Gastroesophageal sphincter (tissue), 3 donors: ENCODE measurements at regions not wholly inside any gene's neighbourhood (a gene's known extent, or its start where the extent isn't known, plus 50 kb on each side); places are given as distances from the start of the nearest gene placed in this dataset.
"Not testable (repeated sequence)": the region's sequence is repeated elsewhere in the genome, so short reads cannot be mapped to it uniquely, and the experiment has no call there.

Experiments used
- EP300 ChIP-seq: sonication (generic); formaldehyde crosslinking; IDR thresholded peaks from one replicate; pipeline ENCODE4 v1.6.1; 2017; ENCODE audit warnings: antibody characterized with exemption, mild to moderate bottlenecking
- POLR2A ChIP-seq, 2 donors: fragments of 450-650 bp; IDR thresholded peaks; one replicate each; pipeline ENCODE4 v1.6.1; 2017; ENCODE audit warnings: antibody characterized with exemption in 2 of 2, mild to moderate bottlenecking in 2 of 2, moderate library complexity in 1 of 2
- POLR2AphosphoS5 ChIP-seq: sonication (generic); formaldehyde crosslinking; IDR thresholded peaks from one replicate; pipeline ENCODE4 v1.6.1; 2017; ENCODE audit warnings: antibody characterized with exemption
- TF ChIP-seq, protein P1 (sequence below), 4 experiments: fragments of 200-600 bp in 2 of 4; fragments of 450-650 bp in 2 of 4; sonication (generic) in 1 of 4; IDR thresholded peaks; one replicate each; pipeline ENCODE4 v1.5.1; 2017 to 2019; ENCODE audit warnings: antibody characterized with exemption in 4 of 4, mild to moderate bottlenecking in 2 of 4, moderate library complexity in 2 of 4

DNA sequence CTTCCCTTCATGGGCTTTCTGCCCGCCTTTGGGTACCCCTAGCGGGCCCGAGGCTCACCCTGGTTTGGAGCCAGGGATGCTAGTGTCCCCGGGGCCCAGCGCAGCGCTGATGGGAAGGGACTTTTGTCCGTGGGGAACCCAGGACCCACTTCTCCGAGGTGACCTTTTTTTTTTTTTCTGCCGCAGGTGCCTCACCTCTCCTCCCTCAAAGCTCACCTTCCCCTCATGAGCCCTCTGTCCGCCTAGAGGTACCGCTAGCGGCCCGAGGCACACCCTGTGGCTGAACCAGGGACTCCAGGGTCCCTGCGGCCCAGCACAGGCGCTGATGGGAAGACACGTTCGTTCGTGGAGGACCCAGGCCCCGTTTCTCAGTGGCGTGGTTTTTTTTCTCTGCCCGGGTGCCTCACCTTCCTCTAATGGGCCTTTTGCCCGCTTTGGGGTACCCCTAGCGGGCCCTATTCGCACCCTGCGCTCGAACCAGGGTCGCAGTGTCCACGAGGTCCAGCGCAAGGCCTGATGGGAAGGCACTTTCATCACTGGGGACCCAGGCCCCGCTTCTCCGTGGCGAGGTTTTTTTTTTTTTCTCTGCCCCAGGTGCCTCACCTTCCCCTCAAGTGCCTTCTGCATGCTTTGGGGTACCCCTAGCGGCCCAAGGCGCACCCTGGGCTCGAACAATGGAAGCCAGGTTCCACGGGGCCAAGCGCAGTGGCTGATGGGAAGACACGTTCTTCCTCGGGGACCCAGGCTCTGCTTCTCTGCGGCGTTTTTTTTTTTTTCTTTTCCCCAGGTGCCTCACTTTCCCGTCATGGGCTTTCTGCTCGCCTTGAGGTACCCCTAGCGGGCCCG, 1481.6 kb upstream of the TPTE start:
- not testable (repeated sequence) for TF ChIP-seq POLR2A (IDR thresholded peaks at IDR 0.05); POLR2AphosphoS5; EP300
- TF ChIP-seq, protein P1, sequence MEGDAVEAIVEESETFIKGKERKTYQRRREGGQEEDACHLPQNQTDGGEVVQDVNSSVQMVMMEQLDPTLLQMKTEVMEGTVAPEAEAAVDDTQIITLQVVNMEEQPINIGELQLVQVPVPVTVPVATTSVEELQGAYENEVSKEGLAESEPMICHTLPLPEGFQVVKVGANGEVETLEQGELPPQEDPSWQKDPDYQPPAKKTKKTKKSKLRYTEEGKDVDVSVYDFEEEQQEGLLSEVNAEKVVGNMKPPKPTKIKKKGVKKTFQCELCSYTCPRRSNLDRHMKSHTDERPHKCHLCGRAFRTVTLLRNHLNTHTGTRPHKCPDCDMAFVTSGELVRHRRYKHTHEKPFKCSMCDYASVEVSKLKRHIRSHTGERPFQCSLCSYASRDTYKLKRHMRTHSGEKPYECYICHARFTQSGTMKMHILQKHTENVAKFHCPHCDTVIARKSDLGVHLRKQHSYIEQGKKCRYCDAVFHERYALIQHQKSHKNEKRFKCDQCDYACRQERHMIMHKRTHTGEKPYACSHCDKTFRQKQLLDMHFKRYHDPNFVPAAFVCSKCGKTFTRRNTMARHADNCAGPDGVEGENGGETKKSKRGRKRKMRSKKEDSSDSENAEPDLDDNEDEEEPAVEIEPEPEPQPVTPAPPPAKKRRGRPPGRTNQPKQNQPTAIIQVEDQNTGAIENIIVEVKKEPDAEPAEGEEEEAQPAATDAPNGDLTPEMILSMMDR (IDR thresholded peaks at IDR 0.05), result not testable (repeated sequence)
